PC-3 (cell line): ENCODE measurements at regions not wholly inside any gene's neighbourhood (a gene's known extent, or its start where the extent isn't known, plus 50 kb on each side); places are given as distances from the start of the nearest gene placed in this dataset.

Experiments used
- EZH2 ChIP-seq: fragments of 300-600 bp; sonication (generic); IDR thresholded peaks from one replicate; pipeline ENCODE4 v1.6.1; 2017; ENCODE audit warnings: antibody characterized with exemption, mild to moderate bottlenecking, low read length; ENCODE audit not compliant: unreplicated experiment
- EZH2phosphoT487 ChIP-seq: fragments of 300-600 bp; sonication (generic); IDR thresholded peaks from 2 replicates; pipeline ENCODE4 v1.6.1; 2018; ENCODE audit warnings: mild to moderate bottlenecking, antibody characterized with exemption, low read length, borderline replicate concordance
- TF ChIP-seq, protein P1 (sequence below): fragments of 300-600 bp; sonication (generic); conservative IDR thresholded peaks from 2 replicates; pipeline ENCODE4 v1.5.1; 2017; ENCODE audit warnings: antibody characterized with exemption, low read depth, mild to moderate bottlenecking, low read length

DNA sequence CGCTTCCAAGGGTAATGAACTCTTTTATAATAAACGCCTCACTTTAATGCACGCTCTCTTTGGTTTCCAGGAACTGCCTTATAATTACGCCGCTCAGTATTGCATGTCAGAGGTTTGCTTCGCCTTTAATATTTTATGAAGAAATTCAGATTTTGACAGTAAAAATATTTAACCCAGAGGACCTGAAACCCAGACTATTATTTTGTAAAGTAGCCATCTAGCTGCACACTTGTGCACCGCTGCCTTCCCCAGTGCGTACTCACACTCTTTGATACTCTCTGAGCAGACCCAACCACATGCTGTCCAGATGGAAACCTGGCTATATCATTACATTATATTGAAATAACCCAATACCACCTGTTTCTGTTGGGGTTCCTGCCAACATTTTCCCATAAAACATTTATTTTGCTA lies 270.1 kb downstream of the C1D start:
- TF ChIP-seq EZH2phosphoT487 (no peak), EZH2 (no peak)
- TF ChIP-seq, protein P1, sequence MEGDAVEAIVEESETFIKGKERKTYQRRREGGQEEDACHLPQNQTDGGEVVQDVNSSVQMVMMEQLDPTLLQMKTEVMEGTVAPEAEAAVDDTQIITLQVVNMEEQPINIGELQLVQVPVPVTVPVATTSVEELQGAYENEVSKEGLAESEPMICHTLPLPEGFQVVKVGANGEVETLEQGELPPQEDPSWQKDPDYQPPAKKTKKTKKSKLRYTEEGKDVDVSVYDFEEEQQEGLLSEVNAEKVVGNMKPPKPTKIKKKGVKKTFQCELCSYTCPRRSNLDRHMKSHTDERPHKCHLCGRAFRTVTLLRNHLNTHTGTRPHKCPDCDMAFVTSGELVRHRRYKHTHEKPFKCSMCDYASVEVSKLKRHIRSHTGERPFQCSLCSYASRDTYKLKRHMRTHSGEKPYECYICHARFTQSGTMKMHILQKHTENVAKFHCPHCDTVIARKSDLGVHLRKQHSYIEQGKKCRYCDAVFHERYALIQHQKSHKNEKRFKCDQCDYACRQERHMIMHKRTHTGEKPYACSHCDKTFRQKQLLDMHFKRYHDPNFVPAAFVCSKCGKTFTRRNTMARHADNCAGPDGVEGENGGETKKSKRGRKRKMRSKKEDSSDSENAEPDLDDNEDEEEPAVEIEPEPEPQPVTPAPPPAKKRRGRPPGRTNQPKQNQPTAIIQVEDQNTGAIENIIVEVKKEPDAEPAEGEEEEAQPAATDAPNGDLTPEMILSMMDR, result no peak
